ENCODE measurements at regions not wholly inside any gene's neighbourhood (a gene's known extent, or its start where the extent isn't known, plus 50 kb on each side); places are given as distances from the start of the nearest gene placed in this dataset.

DNA sequence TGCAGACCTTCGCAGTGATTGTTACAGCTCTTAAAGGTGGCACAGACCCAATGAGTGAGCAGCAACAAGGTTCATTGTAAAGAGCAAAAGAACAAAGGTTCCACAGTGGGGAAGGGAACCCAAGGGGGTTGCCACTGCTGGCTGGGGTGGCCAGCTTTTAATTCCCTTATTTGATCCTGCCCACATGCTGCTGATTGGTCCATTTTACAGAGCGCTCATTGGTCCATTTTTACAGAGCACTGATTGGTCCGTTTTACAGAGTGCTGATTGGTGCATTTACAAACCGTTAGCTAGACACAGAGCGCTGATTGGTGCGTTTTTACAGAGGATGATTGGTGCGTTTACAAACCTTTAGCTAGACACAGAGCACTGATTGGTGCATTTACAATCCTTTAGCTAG lies 360.6 kb upstream of the DAB2 start:
- BruUV-seq (replicated peaks) = no TSS peak
- intact Hi-C loops (cut with micrococcal nuclease; ENCODE audit: unreplicated experiment) = no loop called here
- Histone ChIP-seq H3K4me1 (ENCODE audit: insufficient read depth, low read length, poor library complexity, severe bottlenecking) (no peaks in the 10 kb centered on the region), H3K36me3 (ENCODE audit: insufficient read depth, low read length, poor library complexity, severe bottlenecking) (no peaks in the 10 kb centered on the region), H3K27ac (ENCODE audit: low read depth, low read length, poor library complexity, severe bottlenecking) (no peak overlapping the region), H3K27me3 (replicated peaks; ENCODE audit: insufficient read depth, low read depth, low read length, poor library complexity) (no peaks in the 10 kb centered on the region), H3K4me3 (ENCODE audit: low read depth, low read length, poor library complexity, severe bottlenecking) (no peak overlapping the region), H3K9me3 (ENCODE audit: low read depth, low read length, poor library complexity, severe bottlenecking) (no peaks in the 10 kb centered on the region)
- POLR2A ChIA-PET (ENCODE audit: low non-redundant PET) = no interaction called here
- no peak for DNase-seq (ENCODE audit: low spot score)
- CTCF ChIA-PET = no interaction called here
- TF ChIP-seq, protein P1, sequence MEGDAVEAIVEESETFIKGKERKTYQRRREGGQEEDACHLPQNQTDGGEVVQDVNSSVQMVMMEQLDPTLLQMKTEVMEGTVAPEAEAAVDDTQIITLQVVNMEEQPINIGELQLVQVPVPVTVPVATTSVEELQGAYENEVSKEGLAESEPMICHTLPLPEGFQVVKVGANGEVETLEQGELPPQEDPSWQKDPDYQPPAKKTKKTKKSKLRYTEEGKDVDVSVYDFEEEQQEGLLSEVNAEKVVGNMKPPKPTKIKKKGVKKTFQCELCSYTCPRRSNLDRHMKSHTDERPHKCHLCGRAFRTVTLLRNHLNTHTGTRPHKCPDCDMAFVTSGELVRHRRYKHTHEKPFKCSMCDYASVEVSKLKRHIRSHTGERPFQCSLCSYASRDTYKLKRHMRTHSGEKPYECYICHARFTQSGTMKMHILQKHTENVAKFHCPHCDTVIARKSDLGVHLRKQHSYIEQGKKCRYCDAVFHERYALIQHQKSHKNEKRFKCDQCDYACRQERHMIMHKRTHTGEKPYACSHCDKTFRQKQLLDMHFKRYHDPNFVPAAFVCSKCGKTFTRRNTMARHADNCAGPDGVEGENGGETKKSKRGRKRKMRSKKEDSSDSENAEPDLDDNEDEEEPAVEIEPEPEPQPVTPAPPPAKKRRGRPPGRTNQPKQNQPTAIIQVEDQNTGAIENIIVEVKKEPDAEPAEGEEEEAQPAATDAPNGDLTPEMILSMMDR (conservative IDR thresholded peaks at IDR 0.05; ENCODE audit: low read depth, low read length) = no peak
- no peak for TF ChIP-seq EZH2 (IDR thresholded peaks at IDR 0.05; ENCODE audit: borderline replicate concordance, low read depth, low read length, poor library complexity, severe bottlenecking)

DNA sequence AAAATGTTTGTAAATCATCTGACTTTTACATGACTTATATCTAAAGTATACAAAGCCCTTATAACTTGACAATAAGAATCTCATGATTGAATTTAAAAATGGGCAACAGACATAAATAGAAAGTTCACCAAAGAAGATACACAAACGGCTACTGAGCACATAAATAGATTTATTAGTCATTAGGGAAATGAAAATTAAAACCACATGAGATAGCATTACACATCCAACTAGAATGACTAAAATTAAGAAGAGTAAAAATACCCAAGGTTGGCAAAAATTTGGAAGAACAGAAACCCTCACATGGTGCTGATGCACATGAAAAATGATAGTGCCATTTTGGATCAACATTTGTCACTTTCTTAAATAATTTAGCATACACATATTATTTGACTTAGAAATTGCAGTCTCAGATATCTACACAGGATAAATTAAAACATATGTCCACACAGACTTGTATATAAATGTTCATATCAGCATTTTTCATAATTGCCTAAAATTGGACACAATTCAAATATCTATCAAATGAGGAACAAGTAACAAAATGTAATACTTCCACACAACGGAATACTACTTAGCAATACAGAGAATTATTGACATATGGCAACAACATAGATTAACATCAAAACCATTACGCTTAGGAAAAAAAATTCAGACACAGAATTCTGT lies 359.1 kb upstream of the DAB2 start:
- POLR2A ChIA-PET (ENCODE audit: low non-redundant PET) = no interaction called here
- Histone ChIP-seq H3K27ac (ENCODE audit: low read depth, low read length, poor library complexity, severe bottlenecking) (no peak overlapping the region), H3K9me3 (ENCODE audit: low read depth, low read length, poor library complexity, severe bottlenecking) (no peaks in the 10 kb centered on the region), H3K27me3 (replicated peaks; ENCODE audit: insufficient read depth, low read depth, low read length, poor library complexity) (no peaks in the 10 kb centered on the region), H3K4me1 (ENCODE audit: insufficient read depth, low read length, poor library complexity, severe bottlenecking) (no peaks in the 10 kb centered on the region), H3K4me3 (ENCODE audit: low read depth, low read length, poor library complexity, severe bottlenecking) (no peak overlapping the region), H3K36me3 (ENCODE audit: insufficient read depth, low read length, poor library complexity, severe bottlenecking) (no peaks in the 10 kb centered on the region)
- no peak for TF ChIP-seq EZH2 (IDR thresholded peaks at IDR 0.05; ENCODE audit: borderline replicate concordance, low read depth, low read length, poor library complexity, severe bottlenecking)
- TF ChIP-seq, protein P1 (conservative IDR thresholded peaks at IDR 0.05; ENCODE audit: low read depth, low read length) = no peak
- BruUV-seq (replicated peaks) = no TSS peak
- CTCF ChIA-PET = no interaction called here
- DNase-seq (ENCODE audit: low spot score) = no peak
- intact Hi-C loops (cut with micrococcal nuclease; ENCODE audit: unreplicated experiment) = no loop called here

DNA sequence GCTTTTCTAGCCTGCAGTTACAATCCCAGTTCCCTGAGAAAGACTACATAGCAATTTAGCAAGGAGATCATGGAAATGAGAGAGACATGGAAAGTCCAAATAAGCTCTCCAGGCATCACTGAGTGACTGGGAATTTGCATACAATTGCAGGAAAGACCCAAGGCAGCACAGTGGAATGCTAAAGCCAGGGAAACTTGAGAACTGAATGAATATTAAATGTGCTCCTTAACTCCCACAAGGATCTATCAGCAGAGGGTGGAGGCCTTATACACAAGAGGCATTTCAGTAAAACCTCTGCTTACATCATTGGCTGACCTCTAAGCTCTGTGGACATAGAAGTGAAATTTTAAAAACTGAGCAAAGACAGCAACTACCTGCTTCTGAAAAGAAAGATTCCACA lies 355.6 kb upstream of the DAB2 start:
- Histone ChIP-seq H3K27me3 (replicated peaks; ENCODE audit: insufficient read depth, low read depth, low read length, poor library complexity) (no peaks in the 10 kb centered on the region), H3K36me3 (ENCODE audit: insufficient read depth, low read length, poor library complexity, severe bottlenecking) (no peaks in the 10 kb centered on the region), H3K4me1 (ENCODE audit: insufficient read depth, low read length, poor library complexity, severe bottlenecking) (no peaks in the 10 kb centered on the region), H3K9me3 (ENCODE audit: low read depth, low read length, poor library complexity, severe bottlenecking) (no peaks in the 10 kb centered on the region), H3K27ac (ENCODE audit: low read depth, low read length, poor library complexity, severe bottlenecking) (no peak overlapping the region), H3K4me3 (ENCODE audit: low read depth, low read length, poor library complexity, severe bottlenecking) (no peak overlapping the region)
- intact Hi-C loops (cut with micrococcal nuclease; ENCODE audit: unreplicated experiment) = no loop called here
- DNase-seq (ENCODE audit: low spot score) = no peak
- no TSS peak for BruUV-seq (replicated peaks)
- TF ChIP-seq, protein P1 (conservative IDR thresholded peaks at IDR 0.05; ENCODE audit: low read depth, low read length) = no peak
- TF ChIP-seq EZH2 (IDR thresholded peaks at IDR 0.05; ENCODE audit: borderline replicate concordance, low read depth, low read length, poor library complexity, severe bottlenecking) = no peak
- CTCF ChIA-PET = no interaction called here
- POLR2A ChIA-PET (ENCODE audit: low non-redundant PET) = no interaction called here

All from A673 (cell line).